ENCODE measurements at regions not wholly inside any gene's neighbourhood (a gene's known extent, or its start where the extent isn't known, plus 50 kb on each side); places are given as distances from the start of the nearest gene placed in this dataset.

DNA sequence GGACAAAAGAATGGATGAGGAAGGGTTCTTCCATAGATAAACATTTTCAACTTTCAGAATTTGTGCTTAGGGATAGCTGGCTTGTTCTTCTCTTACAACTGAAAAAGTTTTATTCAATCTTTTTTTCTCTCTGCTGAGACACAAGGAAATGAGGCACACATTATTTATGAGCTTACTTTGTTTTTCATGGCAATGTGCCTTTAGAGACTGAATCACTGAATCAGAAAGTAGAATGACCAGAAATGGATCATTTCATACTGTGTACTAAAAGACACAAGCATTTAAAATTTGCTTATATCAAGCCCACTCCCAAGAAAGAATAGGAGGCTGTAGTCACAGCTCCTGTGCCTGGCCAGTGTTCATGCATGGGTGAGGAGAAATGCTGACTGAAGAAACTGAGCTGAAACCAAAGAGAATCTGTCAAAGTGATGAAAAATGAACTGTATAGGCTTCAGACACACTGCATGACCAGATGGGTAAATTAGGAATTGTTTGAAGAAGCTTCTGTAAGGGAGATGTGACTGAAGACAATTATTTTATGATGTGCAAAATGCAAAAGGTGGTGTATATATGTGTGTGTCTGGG is 413.8 kb downstream of the RAPGEF2 start:
- FAIRE-seq = no peak
- H3K27ac ChIP-seq (ENCODE audit: low read depth in 1 of 3, low read length in 2 of 3) = no peak overlapping the region
- no peaks in the 10 kb centered on the region for H3K27me3 ChIP-seq (ENCODE audit: control insufficient read depth in 3 of 3, insufficient read depth in 3 of 3, low read length in 3 of 3)
- H3K4me3 ChIP-seq (ENCODE audit: low read depth in 1 of 3, low read length in 3 of 3) = no peak overlapping the region
- H3K4me1 ChIP-seq (ENCODE audit: control insufficient read depth in 3 of 3, insufficient read depth in 2 of 3, low read depth in 1 of 3, low read length in 2 of 3) = no peaks in the 10 kb centered on the region
- no peaks in the 10 kb centered on the region for H3K36me3 ChIP-seq (ENCODE audit: control insufficient read depth in 3 of 3, insufficient read depth in 2 of 3, low read depth in 1 of 3, low read length in 3 of 3)
- no peaks in the 10 kb centered on the region for H3K9me3 ChIP-seq (ENCODE audit: control insufficient read depth in 2 of 2, insufficient read depth in 1 of 2, low read depth in 1 of 2, low read length in 1 of 2)
- DNase-seq = no peak

DNA sequence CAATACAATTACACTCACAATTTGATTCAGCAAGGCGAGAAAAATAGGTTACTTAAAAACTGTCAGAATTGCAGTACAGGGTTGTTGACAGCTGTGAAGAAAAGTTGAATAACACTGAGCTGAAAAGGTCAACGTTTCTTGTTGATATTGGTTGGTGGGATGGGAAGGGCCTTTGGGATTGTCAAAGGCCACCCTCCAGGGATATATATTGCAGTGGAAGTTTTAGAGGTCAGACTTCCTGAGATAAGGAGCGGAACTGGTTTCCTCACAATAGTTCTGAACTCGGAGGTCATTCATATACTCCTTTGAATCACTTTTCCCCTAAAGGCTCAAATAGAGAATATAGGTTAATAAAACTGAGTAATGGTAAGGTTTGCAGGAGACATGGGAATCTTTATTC is 417.2 kb downstream of the RAPGEF2 start:
- WGBS, 3 donors = 37 to 47% (median 42%) methylated on average over 4 of the region's 4 CpGs
- Histone ChIP-seq H3K9me3 (ENCODE audit: control insufficient read depth in 2 of 2, insufficient read depth in 1 of 2, low read depth in 1 of 2, low read length in 1 of 2) (peaks cover 0 to 6% of the 10 kb centered on the region in 2 donors), H3K4me3 (ENCODE audit: low read depth in 1 of 3, low read length in 3 of 3) (no peak overlapping the region), H3K27me3 (ENCODE audit: control insufficient read depth in 3 of 3, insufficient read depth in 3 of 3, low read length in 3 of 3) (no peaks in the 10 kb centered on the region), H3K36me3 (ENCODE audit: control insufficient read depth in 3 of 3, insufficient read depth in 2 of 3, low read depth in 1 of 3, low read length in 3 of 3) (no peaks in the 10 kb centered on the region), H3K27ac (ENCODE audit: low read depth in 1 of 3, low read length in 2 of 3) (no peak overlapping the region), H3K4me1 (ENCODE audit: control insufficient read depth in 3 of 3, insufficient read depth in 2 of 3, low read depth in 1 of 3, low read length in 2 of 3) (no peaks in the 10 kb centered on the region)
- no peak for DNase-seq
- FAIRE-seq = no peak

DNA sequence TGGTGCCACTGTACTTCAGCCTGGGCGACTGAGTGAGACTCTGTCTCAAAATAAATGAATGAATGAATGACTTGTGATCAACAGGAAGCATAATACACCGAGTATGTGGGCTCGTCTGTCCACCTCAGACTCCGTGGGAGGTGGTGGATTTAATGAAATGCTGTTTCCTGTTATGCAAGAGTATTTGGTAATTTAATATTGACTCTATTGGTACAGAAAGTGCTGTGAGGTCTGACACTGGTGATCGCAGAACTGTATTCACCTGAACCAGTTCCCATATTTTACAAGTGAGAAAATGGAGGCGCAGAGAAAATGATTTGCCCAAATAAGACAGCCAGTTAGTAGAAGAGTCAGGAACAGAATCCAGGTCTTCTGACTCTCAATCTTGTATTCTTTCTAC is 423.3 kb downstream of the RAPGEF2 start:
- 74 to 84% (median 83%) methylated on average over 6 of the region's 6 CpGs for WGBS, 3 donors
- FAIRE-seq = no peak
- no peaks in the 10 kb centered on the region for H3K36me3 ChIP-seq (ENCODE audit: control insufficient read depth in 3 of 3, insufficient read depth in 2 of 3, low read depth in 1 of 3, low read length in 3 of 3)
- no peak for DNase-seq
- H3K9me3 ChIP-seq (ENCODE audit: control insufficient read depth in 2 of 2, insufficient read depth in 1 of 2, low read depth in 1 of 2, low read length in 1 of 2) = peaks cover 0 to 6% of the 10 kb centered on the region in 2 donors
- H3K27ac ChIP-seq (ENCODE audit: low read depth in 1 of 3, low read length in 2 of 3) = no peak overlapping the region
- H3K27me3 ChIP-seq (ENCODE audit: control insufficient read depth in 3 of 3, insufficient read depth in 3 of 3, low read length in 3 of 3) = no peaks in the 10 kb centered on the region
- no peaks in the 10 kb centered on the region for H3K4me1 ChIP-seq (ENCODE audit: control insufficient read depth in 3 of 3, insufficient read depth in 2 of 3, low read depth in 1 of 3, low read length in 2 of 3)
- no peak overlapping the region for H3K4me3 ChIP-seq (ENCODE audit: low read depth in 1 of 3, low read length in 3 of 3)

DNA sequence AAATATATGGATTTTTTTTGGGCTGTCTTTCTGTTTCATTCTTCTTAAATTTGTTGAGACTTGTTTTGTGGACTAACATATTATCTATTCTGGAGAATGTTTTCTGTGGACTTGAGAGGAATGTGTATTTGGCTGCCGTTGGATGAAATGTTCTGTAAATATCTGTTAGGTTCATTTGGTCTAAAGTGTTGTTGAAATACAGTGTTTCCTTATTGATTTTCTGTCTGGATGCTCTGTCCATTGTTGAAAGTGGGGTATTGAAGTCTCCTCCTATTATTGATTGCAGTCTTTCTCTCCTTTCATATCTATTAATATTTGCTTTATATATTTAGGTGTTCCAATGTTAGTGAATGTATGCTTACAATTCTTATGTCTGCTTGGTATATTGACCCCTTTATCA is 431.8 kb downstream of the RAPGEF2 start:
- no peak for DNase-seq
- Histone ChIP-seq H3K4me1 (ENCODE audit: control insufficient read depth in 3 of 3, insufficient read depth in 2 of 3, low read depth in 1 of 3, low read length in 2 of 3) (no peaks in the 10 kb centered on the region), H3K27ac (ENCODE audit: low read depth in 1 of 3, low read length in 2 of 3) (no peak overlapping the region), H3K27me3 (ENCODE audit: control insufficient read depth in 3 of 3, insufficient read depth in 3 of 3, low read length in 3 of 3) (no peaks in the 10 kb centered on the region), H3K9me3 (ENCODE audit: control insufficient read depth in 2 of 2, insufficient read depth in 1 of 2, low read depth in 1 of 2, low read length in 1 of 2) (peaks cover 0 to 12% of the 10 kb centered on the region in 2 donors), H3K36me3 (ENCODE audit: control insufficient read depth in 3 of 3, insufficient read depth in 2 of 3, low read depth in 1 of 3, low read length in 3 of 3) (no peaks in the 10 kb centered on the region), H3K4me3 (ENCODE audit: low read depth in 1 of 3, low read length in 3 of 3) (no peak overlapping the region)
- no peak for FAIRE-seq
- WGBS, 3 donors = 74 to 77% (median 75%) methylated on average over 1 of the region's 1 CpG

DNA sequence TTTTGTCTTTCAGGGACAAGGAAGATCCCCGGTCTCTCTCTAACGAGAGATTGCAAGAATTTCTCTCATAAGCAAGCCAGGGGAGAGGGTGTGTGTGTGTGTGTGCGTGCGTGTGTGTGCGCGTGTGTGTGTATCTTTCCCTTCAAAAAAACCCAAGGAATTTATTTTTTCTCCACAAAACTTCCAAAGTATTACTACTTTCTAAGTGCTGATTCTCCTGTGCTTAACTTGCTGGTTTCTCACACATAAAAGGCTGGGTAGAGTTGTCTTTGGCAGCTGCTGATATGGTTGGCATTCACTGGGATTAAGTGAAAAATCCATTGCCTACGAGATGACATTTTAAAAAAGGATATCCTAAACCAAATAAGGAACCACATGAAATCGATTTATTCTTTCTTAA is 435.7 kb downstream of the RAPGEF2 start:
- Histone ChIP-seq H3K4me3 (ENCODE audit: low read depth in 1 of 3, low read length in 3 of 3) (no peak overlapping the region), H3K4me1 (ENCODE audit: control insufficient read depth in 3 of 3, insufficient read depth in 2 of 3, low read depth in 1 of 3, low read length in 2 of 3) (no peaks in the 10 kb centered on the region), H3K9me3 (ENCODE audit: control insufficient read depth in 2 of 2, insufficient read depth in 1 of 2, low read depth in 1 of 2, low read length in 1 of 2) (peaks cover 0 to 12% of the 10 kb centered on the region in 2 donors), H3K27me3 (ENCODE audit: control insufficient read depth in 3 of 3, insufficient read depth in 3 of 3, low read length in 3 of 3) (no peaks in the 10 kb centered on the region), H3K36me3 (ENCODE audit: control insufficient read depth in 3 of 3, insufficient read depth in 2 of 3, low read depth in 1 of 3, low read length in 3 of 3) (no peaks in the 10 kb centered on the region), H3K27ac (ENCODE audit: low read depth in 1 of 3, low read length in 2 of 3) (no peak overlapping the region)
- WGBS, 3 donors = 61 to 87% (median 69%) methylated on average over 8 of the region's 8 CpGs
- FAIRE-seq (no peak), DNase-seq (no peak)

DNA sequence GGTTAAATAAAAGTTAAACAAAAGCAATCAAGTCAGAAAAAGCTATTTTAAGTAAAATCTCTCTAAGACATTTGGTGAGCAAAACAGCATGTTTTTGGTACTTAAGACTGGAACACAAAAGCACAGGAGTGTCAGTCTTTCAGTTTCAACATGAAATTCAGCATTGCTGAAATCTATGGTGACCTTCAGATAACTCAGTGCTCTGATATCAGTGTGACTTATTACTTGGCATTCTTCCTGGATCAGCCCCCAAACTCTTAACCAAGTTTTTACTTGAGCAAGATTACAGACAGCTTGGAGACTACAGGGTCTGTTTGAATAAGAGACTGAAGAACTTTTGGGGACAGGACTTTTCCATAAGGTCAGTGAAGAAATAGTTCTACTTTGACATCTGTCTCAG is 437.2 kb downstream of the RAPGEF2 start:
- H3K4me1 ChIP-seq (ENCODE audit: control insufficient read depth in 3 of 3, insufficient read depth in 2 of 3, low read depth in 1 of 3, low read length in 2 of 3) = no peaks in the 10 kb centered on the region
- no peaks in the 10 kb centered on the region for H3K27me3 ChIP-seq (ENCODE audit: control insufficient read depth in 3 of 3, insufficient read depth in 3 of 3, low read length in 3 of 3)
- peaks cover 0 to 7% of the 10 kb centered on the region in 2 donors for H3K9me3 ChIP-seq (ENCODE audit: control insufficient read depth in 2 of 2, insufficient read depth in 1 of 2, low read depth in 1 of 2, low read length in 1 of 2)
- H3K36me3 ChIP-seq (ENCODE audit: control insufficient read depth in 3 of 3, insufficient read depth in 2 of 3, low read depth in 1 of 3, low read length in 3 of 3) = no peaks in the 10 kb centered on the region
- no peak overlapping the region for H3K27ac ChIP-seq (ENCODE audit: low read depth in 1 of 3, low read length in 2 of 3)
- FAIRE-seq = no peak
- no peak for DNase-seq
- no peak overlapping the region for H3K4me3 ChIP-seq (ENCODE audit: low read depth in 1 of 3, low read length in 3 of 3)

DNA sequence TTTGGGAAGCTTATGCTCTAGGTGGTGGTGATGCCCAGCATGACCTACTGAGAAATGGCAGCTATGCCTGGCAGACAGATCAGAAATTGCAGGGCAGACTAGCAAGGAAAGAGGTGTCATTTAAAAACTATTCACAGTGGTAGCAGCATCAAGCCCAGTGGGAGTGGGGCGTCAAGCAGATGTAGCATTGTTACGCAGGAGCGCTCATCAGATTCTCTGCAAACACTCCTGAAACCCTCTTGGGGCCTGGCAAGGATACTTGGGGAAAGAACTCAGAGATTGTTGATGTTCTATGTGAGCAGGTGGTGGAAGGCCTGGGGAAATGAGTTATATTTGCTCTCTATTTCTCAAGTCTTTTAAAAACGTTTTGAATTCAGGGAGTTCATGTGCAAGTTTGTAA is 437.6 kb downstream of the RAPGEF2 start:
- 67 to 75% (median 73%) methylated on average over 4 of the region's 4 CpGs for WGBS, 3 donors
- H3K36me3 ChIP-seq (ENCODE audit: control insufficient read depth in 3 of 3, insufficient read depth in 2 of 3, low read depth in 1 of 3, low read length in 3 of 3) = no peaks in the 10 kb centered on the region
- peaks cover 0 to 7% of the 10 kb centered on the region in 2 donors for H3K9me3 ChIP-seq (ENCODE audit: control insufficient read depth in 2 of 2, insufficient read depth in 1 of 2, low read depth in 1 of 2, low read length in 1 of 2)
- H3K27ac ChIP-seq (ENCODE audit: low read depth in 1 of 3, low read length in 2 of 3) = no peak overlapping the region
- DNase-seq (no peak), FAIRE-seq (no peak)
- no peaks in the 10 kb centered on the region for H3K4me1 ChIP-seq (ENCODE audit: control insufficient read depth in 3 of 3, insufficient read depth in 2 of 3, low read depth in 1 of 3, low read length in 2 of 3)
- H3K27me3 ChIP-seq (ENCODE audit: control insufficient read depth in 3 of 3, insufficient read depth in 3 of 3, low read length in 3 of 3) = no peaks in the 10 kb centered on the region
- H3K4me3 ChIP-seq (ENCODE audit: low read depth in 1 of 3, low read length in 3 of 3) = no peak overlapping the region

DNA sequence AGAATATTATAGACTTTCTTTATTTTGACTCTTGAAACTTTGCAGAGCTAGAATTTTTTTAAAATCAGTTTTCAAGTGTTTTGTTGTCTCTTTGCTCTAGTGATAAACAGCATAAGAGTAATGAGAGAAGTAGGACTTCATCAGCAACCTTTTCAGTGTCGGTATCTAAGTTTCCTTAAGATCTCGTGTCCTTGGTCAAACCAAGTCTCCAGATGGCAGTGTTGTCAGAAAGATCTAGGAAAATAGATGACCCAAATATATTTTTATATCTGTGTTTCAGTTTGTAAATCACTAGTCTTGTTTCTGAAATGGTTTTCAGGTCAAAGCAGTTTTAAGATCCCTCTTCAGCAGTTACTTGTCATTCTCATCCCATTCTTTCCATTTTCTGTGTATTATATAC is 438.3 kb downstream of the RAPGEF2 start:
- H3K4me1 ChIP-seq (ENCODE audit: control insufficient read depth in 3 of 3, insufficient read depth in 2 of 3, low read depth in 1 of 3, low read length in 2 of 3) = no peaks in the 10 kb centered on the region
- WGBS, 3 donors = 63 to 75% (median 64%) methylated on average over 2 of the region's 2 CpGs
- no peaks in the 10 kb centered on the region for H3K36me3 ChIP-seq (ENCODE audit: control insufficient read depth in 3 of 3, insufficient read depth in 2 of 3, low read depth in 1 of 3, low read length in 3 of 3)
- no peak overlapping the region for H3K27ac ChIP-seq (ENCODE audit: low read depth in 1 of 3, low read length in 2 of 3)
- H3K4me3 ChIP-seq (ENCODE audit: low read depth in 1 of 3, low read length in 3 of 3) = no peak overlapping the region
- no peak for FAIRE-seq
- no peak for DNase-seq
- peaks cover 0 to 7% of the 10 kb centered on the region in 2 donors for H3K9me3 ChIP-seq (ENCODE audit: control insufficient read depth in 2 of 2, insufficient read depth in 1 of 2, low read depth in 1 of 2, low read length in 1 of 2)
- H3K27me3 ChIP-seq (ENCODE audit: control insufficient read depth in 3 of 3, insufficient read depth in 3 of 3, low read length in 3 of 3) = no peaks in the 10 kb centered on the region

DNA sequence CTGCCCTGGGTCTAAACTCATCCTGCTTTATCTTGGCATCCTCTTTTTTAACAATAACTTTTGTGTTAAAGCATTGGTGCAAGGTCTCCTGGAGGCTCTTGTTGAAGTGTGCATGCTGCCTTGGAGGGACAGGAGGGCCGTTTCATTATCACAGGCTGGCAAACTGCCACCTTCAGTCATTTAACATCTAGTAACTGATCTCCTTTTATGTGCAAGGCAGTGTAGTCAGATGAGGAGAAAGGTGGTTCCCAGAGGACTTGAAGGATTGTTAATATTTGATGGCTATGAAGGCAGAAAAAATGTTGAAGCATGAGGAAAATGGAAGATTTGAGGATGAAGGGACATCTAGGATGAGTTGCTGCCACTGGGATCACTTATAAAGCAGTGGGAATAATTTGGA is 439.4 kb downstream of the RAPGEF2 start:
- no peak for DNase-seq
- H3K4me3 ChIP-seq (ENCODE audit: low read depth in 1 of 3, low read length in 3 of 3) = no peak overlapping the region
- H3K36me3 ChIP-seq (ENCODE audit: control insufficient read depth in 3 of 3, insufficient read depth in 2 of 3, low read depth in 1 of 3, low read length in 3 of 3) = no peaks in the 10 kb centered on the region

More for the DNA sequence above, 439.4 kb downstream of the RAPGEF2 start:
- H3K4me1 ChIP-seq (ENCODE audit: control insufficient read depth in 3 of 3, insufficient read depth in 2 of 3, low read depth in 1 of 3, low read length in 2 of 3) = no peaks in the 10 kb centered on the region
- no peak for FAIRE-seq
- WGBS, 3 donors = 0 to 11% (median 3%) methylated on average over 1 of the region's 1 CpG
- no peak overlapping the region for H3K27ac ChIP-seq (ENCODE audit: low read depth in 1 of 3, low read length in 2 of 3)
- no peaks in the 10 kb centered on the region for H3K27me3 ChIP-seq (ENCODE audit: control insufficient read depth in 3 of 3, insufficient read depth in 3 of 3, low read length in 3 of 3)
- H3K9me3 ChIP-seq (ENCODE audit: control insufficient read depth in 2 of 2, insufficient read depth in 1 of 2, low read depth in 1 of 2, low read length in 1 of 2) = peaks cover 0 to 4% of the 10 kb centered on the region in 2 donors
